Fibroblast of mammary gland (primary cell): ENCODE measurements at regions not wholly inside any gene's neighbourhood (a gene's known extent, or its start where the extent isn't known, plus 50 kb on each side); places are given as distances from the start of the nearest gene placed in this dataset.

Experiments
- DNase-seq: peaks from one replicate; pipeline ENCODE4 v3.0.0-alpha.2; 2010; ENCODE audit warnings: low read depth
- H3K4me3 ChIP-seq: 2 replicates; pipeline ENCODE4 v1.5.1; 2011; ENCODE audit warnings: low read depth, mild to moderate bottlenecking, low read length, moderate library complexity; ENCODE audit not compliant: control insufficient read depth
- CTCF ChIP-seq: conservative IDR thresholded peaks from 2 replicates; pipeline ENCODE4 v1.5.1; 2011; ENCODE audit warnings: low read depth, low read length, inconsistent platforms; ENCODE audit not compliant: control insufficient read depth, insufficient read depth

- DNase-seq, result no peak
- no peak for TF ChIP-seq CTCF
Observed at GRCh38 chr5:173535976-173536639, 80.3 kb downstream of the BOD1 start.

GRCh38 chr5:173535166-173535975 is 81.1 kb downstream of the BOD1 start:
- TF ChIP-seq CTCF, result no peak
- no peak overlapping the region for H3K4me3 ChIP-seq
- peak; percentile 80 for DNase-seq

More at GRCh38 chr5:173535976-173536639, 80.3 kb downstream of the BOD1 start:
- no peak overlapping the region for H3K4me3 ChIP-seq

GRCh38 chr5:173534664-173535063 is 81.8 kb downstream of the BOD1 start:
- peak; percentile 75 for DNase-seq
- TF ChIP-seq CTCF, result no peak
- H3K4me3 ChIP-seq, result no peak overlapping the region

- H3K4me3 ChIP-seq, result no peak overlapping the region
- no peak for DNase-seq
- TF ChIP-seq CTCF, result no peak
Observed at GRCh38 chr5:173534031-173534430, 82.4 kb downstream of the BOD1 start.

GRCh38 chr5:173532689-173533250 is 83.7 kb downstream of the BOD1 start:
- DNase-seq, result no peak
- no peak overlapping the region for H3K4me3 ChIP-seq
- TF ChIP-seq CTCF, result no peak

GRCh38 chr5:173531863-173532262 is 84.6 kb downstream of the BOD1 start:
- TF ChIP-seq CTCF, result no peak
- no peak for DNase-seq
- H3K4me3 ChIP-seq, result no peak overlapping the region
